ENCODE measurements at regions not wholly inside any gene's neighbourhood (a gene's known extent, or its start where the extent isn't known, plus 50 kb on each side); places are given as distances from the start of the nearest gene placed in this dataset.
"Not testable (repeated sequence)": the region's sequence is repeated elsewhere in the genome, so short reads cannot be mapped to it uniquely, and the experiment has no call there.

DNA sequence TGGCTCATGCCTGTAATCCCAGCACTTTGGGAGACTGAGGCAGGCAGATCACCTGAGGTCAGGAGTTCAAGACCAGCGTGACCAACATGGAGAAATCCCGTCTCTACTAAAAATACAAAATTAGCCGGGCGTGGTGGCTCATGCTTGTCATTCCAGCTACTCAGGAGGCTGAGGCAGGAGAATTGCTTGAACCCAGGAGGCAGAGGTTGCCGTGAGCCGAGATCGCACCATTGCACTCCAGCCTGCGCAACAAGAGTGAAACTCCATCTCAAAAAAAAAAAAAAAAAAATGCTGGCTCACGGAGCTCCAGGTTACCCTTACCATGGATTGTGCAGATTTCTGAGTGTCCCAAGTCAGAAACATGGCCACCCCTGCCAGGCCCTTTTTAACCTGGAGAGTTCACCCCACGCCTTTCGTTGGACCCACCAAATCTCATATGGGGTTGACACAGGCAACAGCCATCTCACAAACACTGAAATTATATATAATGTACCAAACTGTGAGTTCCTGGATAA, 69.9 kb upstream of the CITED2 start:
- not testable (repeated sequence) for TF ChIP-seq POLR2A (IDR thresholded peaks at IDR 0.05)
- TF ChIP-seq, protein P1, sequence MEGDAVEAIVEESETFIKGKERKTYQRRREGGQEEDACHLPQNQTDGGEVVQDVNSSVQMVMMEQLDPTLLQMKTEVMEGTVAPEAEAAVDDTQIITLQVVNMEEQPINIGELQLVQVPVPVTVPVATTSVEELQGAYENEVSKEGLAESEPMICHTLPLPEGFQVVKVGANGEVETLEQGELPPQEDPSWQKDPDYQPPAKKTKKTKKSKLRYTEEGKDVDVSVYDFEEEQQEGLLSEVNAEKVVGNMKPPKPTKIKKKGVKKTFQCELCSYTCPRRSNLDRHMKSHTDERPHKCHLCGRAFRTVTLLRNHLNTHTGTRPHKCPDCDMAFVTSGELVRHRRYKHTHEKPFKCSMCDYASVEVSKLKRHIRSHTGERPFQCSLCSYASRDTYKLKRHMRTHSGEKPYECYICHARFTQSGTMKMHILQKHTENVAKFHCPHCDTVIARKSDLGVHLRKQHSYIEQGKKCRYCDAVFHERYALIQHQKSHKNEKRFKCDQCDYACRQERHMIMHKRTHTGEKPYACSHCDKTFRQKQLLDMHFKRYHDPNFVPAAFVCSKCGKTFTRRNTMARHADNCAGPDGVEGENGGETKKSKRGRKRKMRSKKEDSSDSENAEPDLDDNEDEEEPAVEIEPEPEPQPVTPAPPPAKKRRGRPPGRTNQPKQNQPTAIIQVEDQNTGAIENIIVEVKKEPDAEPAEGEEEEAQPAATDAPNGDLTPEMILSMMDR (IDR thresholded peaks at IDR 0.05): not testable (repeated sequence)
